HL-60 (cell line): ENCODE measurements at regions not wholly inside any gene's neighbourhood (a gene's known extent, or its start where the extent isn't known, plus 50 kb on each side); places are given as distances from the start of the nearest gene placed in this dataset.

Experiments used
- GABPA ChIP-seq: IDR thresholded peaks from 2 replicates; pipeline ENCODE4 v1.6.1; 2012; ENCODE audit warnings: low read depth
- POLR2AphosphoS5 ChIP-seq: IDR thresholded peaks from 2 replicates; pipeline ENCODE4 v1.6.1; 2012; ENCODE audit warnings: low read depth
- SPI1 ChIP-seq: IDR thresholded peaks from 2 replicates; pipeline ENCODE4 v1.6.1; 2012; ENCODE audit warnings: low read depth, mild to moderate bottlenecking, borderline replicate concordance
- TF ChIP-seq, protein P1 (sequence below): IDR thresholded peaks from one replicate; pipeline ENCODE4 v1.5.1; 2011; ENCODE audit warnings: low read length, control low read depth, inconsistent platforms; ENCODE audit not compliant: insufficient read depth
- TF ChIP-seq, protein P2 (sequence below): IDR thresholded peaks from 2 replicates; pipeline ENCODE4 v1.6.1; 2012; ENCODE audit warnings: low read depth; ENCODE audit not compliant: insufficient replicate concordance

DNA sequence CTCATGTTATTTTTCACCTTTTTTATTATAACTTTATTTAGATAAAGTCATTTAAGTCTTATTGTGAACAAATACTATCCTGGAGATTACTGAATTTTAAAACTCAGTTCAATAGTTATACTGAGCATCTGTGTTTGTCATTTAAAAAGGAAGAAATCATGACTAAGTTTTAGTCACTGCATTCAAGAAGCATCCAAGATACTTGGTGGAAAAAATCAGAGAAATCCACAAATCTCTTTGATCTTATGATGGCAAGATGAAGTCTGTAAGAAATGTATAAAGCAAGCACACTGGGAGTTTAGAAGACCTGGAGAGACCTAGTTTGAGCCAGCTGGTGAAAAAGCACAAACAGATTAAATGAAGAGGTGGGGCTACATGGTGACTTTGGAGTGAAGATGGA lies 529.8 kb upstream of the IGFBP3 start:
- TF ChIP-seq, protein P1, sequence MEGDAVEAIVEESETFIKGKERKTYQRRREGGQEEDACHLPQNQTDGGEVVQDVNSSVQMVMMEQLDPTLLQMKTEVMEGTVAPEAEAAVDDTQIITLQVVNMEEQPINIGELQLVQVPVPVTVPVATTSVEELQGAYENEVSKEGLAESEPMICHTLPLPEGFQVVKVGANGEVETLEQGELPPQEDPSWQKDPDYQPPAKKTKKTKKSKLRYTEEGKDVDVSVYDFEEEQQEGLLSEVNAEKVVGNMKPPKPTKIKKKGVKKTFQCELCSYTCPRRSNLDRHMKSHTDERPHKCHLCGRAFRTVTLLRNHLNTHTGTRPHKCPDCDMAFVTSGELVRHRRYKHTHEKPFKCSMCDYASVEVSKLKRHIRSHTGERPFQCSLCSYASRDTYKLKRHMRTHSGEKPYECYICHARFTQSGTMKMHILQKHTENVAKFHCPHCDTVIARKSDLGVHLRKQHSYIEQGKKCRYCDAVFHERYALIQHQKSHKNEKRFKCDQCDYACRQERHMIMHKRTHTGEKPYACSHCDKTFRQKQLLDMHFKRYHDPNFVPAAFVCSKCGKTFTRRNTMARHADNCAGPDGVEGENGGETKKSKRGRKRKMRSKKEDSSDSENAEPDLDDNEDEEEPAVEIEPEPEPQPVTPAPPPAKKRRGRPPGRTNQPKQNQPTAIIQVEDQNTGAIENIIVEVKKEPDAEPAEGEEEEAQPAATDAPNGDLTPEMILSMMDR = no peak
- TF ChIP-seq GABPA (no peak), POLR2AphosphoS5 (no peak), SPI1 (no peak)
- TF ChIP-seq, protein P2, sequence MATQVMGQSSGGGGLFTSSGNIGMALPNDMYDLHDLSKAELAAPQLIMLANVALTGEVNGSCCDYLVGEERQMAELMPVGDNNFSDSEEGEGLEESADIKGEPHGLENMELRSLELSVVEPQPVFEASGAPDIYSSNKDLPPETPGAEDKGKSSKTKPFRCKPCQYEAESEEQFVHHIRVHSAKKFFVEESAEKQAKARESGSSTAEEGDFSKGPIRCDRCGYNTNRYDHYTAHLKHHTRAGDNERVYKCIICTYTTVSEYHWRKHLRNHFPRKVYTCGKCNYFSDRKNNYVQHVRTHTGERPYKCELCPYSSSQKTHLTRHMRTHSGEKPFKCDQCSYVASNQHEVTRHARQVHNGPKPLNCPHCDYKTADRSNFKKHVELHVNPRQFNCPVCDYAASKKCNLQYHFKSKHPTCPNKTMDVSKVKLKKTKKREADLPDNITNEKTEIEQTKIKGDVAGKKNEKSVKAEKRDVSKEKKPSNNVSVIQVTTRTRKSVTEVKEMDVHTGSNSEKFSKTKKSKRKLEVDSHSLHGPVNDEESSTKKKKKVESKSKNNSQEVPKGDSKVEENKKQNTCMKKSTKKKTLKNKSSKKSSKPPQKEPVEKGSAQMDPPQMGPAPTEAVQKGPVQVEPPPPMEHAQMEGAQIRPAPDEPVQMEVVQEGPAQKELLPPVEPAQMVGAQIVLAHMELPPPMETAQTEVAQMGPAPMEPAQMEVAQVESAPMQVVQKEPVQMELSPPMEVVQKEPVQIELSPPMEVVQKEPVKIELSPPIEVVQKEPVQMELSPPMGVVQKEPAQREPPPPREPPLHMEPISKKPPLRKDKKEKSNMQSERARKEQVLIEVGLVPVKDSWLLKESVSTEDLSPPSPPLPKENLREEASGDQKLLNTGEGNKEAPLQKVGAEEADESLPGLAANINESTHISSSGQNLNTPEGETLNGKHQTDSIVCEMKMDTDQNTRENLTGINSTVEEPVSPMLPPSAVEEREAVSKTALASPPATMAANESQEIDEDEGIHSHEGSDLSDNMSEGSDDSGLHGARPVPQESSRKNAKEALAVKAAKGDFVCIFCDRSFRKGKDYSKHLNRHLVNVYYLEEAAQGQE = no peak
